ENCODE measurements at regions not wholly inside any gene's neighbourhood (a gene's known extent, or its start where the extent isn't known, plus 50 kb on each side); places are given as distances from the start of the nearest gene placed in this dataset.

DNA sequence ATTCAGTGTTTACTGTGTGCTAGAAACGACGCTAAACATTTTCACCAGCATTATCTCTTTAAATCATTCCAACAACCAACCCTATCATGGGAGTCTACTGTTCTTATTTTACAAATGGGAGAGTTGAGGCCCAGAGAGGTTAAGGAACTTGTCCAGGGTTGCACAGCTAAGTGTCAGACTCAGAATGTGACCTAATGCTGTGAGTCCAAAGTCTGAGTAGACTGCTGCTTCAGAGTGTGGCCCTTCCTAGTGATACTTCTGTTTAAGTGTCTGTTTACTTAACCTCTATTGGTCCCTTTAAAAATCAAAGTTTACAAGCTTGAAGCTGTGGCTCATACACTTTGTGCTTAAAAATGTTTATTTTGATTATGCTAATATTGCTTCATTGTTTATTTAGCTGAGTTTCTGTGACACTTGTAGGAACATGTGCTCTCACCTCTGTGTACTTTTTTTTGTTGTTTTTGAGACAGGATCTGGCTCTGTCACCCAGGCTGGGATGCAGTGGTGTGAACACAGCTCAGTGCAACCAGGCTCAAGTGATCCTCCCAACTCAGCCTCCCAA, 84.4 kb upstream of the SYPL1 start:
- no peak for DNase-seq

DNA sequence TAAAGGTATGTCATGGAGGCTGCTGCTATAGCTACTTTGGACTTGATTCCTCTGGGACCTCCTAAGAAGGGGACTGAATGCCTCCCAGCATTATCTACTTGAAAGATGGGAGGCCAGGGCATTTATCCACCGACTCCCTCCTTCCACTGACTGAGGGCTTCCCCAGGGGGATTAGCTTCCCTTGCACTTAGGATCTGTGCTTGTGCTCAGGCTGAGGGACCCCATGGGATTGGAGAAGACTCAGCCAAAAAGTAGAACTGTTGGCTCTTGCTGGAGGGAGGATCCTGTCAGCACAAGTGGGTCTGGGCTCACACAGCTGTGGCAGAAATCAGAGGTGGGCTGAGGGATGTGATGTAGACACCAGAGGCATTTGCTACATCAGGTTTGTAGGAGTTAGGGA, 81.5 kb upstream of the SYPL1 start:
- DNase-seq, result no peak

DNA sequence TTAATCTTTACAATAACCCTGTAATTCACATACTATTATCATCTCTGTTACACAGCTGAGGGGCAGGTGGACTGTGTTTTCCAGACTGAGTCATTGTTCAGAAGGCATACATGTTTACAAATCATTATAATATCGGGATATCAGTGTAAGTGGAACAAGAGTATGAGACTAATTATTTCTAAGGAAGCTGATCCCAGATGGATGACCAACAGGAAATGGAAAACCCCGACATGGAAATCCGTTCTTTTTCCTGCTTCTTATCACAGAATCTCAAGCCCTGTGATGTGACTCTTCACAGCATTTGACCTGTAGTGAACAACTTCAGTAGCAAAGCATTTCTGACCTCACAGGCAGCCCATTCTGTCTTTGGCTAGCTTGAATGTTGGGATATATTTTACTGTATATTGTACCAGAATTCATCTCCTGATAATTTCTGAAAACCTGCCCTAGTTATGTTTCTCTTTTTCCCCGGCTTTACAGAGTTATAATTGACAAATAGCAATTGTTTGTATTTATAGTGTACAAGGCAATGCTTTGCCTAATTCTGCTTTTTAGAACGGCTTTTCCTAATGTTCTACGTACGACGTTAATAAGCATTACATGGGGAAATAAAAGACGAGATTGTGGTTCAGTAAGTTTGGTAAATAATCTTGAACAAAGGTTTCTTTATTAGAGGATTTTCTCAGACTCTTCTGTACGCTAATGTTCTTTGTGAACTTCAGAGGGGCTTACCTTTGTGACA, 78.6 kb upstream of the SYPL1 start:
- no peak for DNase-seq

DNA sequence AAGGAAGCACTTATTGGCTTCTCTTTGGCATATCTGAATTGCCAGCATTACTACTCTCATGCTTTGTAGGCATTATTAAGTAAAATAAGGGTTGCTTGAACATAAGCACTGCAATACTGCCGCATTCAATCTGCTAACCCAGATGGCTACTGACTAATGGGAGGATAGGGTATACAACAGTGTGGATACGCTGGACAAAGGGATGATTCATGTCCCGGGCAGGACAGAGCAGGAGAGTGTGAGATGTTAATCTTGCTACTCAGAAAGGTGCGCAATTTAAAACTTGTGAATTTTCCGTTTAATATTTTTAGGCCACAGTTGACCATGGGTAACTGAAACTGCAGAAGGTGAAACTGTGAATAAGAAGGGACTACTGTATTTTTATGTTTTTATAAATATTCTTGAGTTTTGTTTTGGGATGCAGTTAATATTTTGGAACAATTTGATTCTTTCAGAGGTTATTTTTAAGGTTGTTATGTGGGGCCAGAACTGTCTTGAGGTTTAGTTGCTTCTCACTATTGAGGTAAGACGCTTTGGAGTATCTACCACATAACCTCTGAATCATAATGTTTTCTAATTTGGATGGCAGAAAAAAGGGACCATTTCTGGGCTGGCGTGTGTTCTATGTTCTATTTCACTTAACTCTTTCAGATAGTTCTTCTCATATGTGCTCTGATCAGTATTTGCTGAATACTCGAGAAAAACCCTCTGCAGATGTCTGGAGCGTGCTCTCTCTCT, 75.7 kb upstream of the SYPL1 start:
- DNase-seq, result no peak

DNA sequence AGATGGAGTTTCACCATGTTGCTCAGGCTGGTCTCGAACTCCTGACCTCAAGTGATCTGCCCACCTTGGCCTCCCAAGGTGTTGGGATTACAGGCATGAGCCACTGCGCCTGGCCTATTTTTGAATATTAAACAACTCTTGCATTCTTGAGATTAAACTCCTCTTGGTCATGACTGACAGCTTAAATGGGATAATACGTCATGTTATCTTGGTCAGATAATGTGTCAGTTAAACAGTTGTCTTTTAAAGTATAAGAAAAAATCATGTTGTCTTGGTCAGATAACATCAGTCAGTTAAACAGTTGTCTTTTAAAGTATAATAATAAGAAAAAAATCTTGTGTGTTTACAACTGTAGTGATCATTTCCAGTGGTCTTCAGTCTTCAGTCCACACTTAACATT, 73.6 kb upstream of the SYPL1 start:
- DNase-seq, result no peak

DNA sequence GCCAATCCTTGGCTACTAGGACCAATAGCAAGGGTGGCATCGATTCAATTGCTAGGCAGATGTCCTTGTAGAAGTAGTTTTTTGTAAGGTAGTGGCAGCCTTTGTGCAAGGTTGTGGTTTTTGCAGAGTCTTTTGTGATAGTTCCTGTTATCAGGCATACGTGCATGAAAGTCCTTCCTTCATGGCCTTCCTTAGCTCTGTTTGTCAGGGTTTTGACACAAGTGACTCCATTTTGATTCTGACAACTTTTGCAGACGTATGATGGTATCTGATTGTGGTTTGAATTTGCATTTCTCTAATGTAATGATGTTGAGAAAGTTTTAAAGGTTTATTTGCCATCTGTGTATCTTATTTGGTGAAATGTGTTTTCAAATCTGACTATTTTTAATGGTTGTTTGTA, 71.8 kb upstream of the SYPL1 start:
- no peak for DNase-seq

DNA sequence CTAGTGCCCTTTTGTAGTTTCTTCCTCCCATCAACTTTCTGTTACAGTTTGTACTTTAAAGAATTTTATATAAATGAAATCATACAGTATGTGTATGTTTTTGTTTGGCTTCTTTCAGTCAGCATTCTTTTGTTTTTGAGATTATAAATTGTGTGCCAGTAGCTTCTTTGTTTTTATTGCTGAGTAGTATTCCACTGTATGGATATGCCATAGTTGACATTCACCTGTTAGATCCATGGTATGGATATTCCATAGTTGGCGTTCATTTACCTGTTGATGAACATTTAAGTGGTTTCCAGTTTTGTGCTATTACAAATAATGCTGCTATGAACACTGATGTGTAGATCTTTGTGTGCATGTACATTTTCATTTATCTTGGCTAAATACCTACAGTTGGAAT, 70.8 kb upstream of the SYPL1 start:
- no peak for DNase-seq

DNA sequence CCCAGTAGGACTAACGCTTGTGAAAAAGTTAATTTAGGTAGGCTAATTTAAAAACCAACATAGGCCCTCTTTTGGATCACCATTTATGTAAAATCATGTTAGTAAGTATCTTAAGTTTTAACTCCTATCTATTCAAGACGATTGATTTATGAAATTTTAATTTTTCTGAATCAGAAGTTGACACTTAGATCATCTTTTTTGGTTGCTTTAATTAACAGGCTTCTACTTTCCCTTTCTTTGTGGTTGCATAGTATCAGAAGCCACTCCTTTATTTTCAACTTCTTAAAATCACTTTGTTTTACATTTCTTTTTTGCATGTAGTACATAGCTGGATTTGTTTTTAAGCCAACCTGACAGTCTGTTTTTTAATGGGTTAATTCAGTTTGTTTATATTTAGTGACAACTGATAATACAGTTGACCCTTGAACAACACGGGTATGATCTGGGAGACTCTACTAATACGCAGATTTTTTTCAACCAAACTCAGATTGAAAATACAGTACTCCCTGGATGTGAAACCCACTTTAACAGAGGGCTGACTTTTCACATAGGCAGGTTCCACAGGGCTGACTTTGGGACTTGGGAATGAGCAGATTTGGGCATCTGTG, 69.7 kb upstream of the SYPL1 start:
- no peak for DNase-seq

DNA sequence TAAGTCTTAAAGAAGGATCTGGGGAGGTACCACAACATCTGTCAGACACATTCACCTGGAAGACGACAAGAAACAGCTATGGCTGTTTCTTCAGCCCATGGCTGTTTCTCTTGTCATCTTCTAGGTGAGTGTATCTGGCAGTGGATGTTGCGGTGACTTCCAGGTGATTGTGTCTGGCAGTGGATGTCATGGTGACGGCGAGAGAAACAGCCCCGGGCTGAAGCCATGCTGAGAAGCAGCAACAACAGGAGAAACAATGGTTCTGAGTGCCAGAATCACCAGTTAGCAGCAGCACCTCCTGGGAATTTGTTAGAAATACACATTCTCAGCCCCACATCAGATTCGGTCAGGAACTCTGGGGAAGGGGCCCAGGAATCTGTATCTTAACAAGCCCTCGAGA, 68.6 kb upstream of the SYPL1 start:
- DNase-seq, result no peak

DNA sequence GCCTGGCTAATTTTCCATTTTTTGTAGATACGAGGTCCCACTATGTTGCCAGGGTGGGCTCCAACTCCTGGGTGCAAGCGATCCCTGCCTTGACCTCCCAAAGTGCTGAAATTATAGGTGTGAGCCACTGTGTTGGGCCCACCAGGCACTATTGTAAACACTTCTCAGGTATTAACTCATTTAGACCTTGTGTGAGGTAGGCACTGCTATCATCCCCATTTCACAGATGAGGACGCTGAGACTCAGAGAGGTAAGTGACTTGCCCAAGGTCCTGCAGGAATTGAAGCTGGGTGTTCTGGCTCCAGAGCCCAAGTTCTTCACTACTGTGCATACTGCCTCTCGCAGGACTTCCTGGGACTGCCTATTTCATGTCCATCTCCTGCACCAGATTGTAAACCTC, 67.1 kb upstream of the SYPL1 start:
- DNase-seq, result no peak

DNA sequence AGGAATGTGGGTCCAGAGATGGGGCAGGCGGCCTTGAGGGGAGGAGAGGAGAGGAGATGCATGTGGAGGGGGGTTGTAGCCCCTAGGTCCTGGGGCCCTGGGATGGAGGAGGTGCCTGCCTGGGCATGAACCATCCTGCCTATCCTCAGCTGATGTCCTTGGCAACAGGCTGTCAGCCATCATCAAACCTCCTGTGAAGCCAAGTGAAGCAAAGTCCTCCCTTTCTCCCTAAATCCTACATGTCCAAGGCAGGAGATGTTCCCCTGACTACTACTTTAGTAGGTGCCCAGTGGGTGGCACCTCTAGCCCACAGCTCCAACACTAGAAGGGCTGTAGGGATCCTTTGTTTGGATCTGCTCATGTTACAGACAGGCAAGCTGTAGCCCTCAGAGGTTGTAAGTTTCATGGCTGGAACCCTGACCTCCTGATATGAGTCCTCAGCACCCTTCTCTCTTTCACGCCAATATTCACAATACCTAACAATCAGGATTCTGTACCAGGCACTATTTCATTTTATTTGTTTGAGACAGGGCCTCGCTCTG, 66.6 kb upstream of the SYPL1 start:
- no peak for DNase-seq

DNA sequence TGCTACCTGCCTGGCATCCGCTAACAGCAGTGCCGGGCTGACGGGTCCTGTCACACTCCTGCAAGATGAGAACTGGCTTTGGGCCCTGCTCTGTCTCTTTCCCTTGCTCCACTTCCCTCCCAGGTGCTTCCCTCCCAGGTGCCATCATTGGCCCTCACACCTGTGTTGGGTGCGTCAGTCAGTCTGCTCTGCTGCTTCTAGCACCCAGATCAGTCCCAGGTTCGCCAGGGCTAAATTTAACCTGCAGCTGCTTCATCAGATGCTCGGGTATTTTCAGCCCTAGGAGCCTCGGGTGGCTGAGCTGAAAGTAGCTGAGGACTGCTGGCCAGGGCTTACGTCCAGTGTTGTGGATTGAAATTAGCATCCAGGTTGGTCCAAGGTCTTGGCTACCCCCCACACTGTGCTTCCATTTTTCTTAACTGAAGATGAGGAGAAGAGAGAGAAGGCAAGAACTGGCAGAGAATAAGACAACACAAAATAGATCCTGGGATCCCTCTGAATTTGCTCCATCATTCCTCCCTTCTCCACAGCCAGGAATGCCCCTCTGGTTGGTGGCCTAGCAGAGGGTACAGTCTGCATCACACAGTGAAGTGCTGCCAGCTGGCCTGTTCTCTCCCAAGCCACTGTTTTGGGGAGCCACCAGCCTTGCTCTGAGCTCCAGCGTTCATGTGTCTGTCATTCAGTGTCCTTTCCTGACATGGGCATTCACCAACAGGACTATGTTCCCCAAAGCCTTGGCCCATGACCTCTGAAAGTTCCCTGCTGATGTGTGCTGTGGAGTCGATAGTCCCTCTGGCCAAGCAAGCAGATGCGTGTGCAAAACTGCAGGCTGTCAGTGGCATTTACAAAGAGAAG, 65.9 kb upstream of the SYPL1 start:
- DNase-seq, result no peak

DNA sequence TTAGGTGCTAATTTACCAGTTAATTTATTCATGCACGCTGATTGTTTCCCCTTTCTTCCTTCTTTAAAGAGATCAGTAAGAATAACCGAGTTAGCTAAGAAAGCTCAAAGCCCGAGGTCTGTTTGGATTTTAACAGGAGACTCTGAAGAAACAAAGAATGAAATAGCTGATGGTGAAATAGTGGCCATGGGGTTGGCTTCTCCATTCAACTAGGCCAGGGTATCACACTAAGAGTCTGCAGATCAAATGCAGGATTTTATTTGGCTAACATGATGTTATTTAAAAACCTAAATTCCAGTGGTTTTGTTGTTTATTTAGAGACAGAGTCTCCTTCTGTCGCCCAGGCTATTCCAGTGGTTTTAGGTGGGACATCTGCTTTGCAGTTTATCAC, 65.2 kb upstream of the SYPL1 start:
- no peak for DNase-seq

DNA sequence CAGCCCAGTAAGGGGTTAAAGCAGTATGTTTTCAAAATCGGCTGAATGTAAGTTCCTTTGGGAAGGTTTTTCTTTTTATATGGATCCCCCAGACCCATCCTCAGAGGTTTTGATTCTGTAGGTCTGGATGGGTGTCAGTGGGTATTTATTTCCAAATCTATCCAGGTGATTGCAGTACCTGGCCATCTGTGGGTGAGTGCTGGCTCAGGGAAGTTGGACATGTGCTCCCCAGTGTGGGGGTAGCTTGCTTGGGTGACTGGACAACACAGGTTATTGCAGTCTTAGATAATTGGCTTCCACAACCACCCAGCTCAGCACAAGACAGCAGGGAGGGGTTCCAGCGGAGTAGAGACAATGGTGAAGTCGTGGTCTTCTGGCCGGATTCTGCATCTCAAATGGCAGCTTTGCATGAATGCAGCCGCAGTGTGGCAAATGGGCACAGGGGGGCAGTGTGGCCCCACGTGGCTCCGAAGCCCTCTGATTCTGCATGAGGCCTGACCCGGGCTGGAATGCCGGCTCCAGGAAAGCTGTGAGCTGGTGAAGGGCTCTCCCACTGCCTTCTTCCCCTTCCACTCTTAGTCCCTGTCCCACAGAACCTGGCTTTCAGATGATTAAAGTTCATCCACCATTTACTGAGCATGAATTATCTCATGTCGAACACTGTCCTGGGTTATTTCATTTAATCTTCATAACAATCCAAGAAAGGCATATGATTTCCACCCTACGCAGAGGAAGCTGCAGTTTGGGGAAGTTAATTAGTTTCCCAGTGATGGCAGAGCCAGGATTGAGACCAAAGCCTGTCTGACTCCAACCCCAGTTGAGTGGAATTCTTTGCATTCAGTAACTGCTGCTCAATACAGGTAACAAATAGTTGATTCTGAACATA, 64.5 kb upstream of the SYPL1 start:
- no peak for DNase-seq

DNA sequence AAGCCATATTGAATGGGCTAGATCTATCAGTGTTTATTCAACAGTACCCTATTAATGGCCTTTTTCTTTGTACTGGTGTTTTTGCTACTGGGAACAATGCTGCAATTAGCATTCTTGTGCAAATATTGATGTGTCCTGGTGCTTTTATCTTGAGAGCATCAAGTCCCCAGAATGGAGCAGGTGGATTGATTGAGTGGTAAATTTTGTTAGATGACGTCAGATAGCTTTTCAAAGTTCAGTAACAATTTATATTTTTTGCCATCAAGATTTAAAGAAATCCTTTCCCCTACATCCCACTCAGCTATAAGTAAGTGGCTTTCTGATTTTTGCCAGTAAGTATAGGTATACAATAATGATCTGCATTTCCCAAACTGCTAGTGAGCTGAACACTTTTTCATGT, 63.4 kb upstream of the SYPL1 start:
- no peak for DNase-seq

DNA sequence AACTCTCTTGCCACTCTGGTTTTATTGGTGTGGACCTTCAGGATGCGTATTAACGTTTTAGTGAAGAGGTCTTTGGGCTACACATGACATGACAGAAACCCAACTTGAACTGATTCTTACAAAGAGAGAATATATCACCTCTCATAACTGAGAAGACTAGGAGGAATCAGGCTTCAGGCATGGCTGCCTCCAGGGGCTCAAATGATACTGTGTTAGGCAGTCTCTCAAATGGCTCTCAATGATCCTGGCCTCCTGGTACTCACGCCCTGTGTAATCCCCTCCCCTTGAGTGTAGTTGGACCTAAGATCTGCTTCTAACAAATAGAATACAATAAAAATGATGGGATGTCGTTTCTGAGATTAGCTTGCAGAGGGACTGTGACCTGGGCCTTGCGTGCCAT, 58.5 kb upstream of the SYPL1 start:
- DNase-seq, result no peak

DNA sequence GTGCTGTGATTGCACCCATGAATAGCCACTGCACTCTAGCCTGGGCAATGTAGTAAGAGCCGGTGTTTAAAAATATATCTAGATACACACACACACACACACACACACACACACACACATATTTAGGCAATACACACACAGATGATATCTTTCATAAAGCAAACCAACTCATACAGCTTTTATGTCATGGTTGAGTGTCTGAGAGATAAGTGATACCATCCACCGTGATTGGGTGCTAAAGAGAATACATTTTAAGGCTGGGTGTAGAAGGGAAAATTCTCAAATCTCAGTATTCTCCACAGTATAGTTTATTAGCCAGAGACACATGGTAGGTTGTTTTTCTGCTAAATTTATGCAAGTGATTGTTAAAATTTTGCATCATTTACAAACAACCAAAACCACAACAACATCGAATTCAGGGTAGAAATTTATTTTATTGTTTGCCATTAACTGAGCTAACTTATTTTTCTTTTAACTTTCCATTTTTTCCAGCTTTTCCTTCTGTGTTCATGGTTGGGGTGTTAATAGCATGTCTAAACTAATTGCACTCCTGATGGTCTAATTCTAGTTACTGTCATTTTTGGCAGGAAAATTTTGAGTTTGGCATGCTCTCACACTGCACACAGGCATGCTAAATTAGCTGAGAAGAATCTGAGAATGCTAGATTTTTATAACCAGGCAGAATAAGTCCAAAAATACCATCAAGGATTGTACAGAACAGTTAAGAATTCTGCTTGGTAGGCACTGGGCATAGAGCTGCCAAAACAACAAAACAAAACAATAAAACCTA, 57.9 kb upstream of the SYPL1 start:
- no peak for DNase-seq

DNA sequence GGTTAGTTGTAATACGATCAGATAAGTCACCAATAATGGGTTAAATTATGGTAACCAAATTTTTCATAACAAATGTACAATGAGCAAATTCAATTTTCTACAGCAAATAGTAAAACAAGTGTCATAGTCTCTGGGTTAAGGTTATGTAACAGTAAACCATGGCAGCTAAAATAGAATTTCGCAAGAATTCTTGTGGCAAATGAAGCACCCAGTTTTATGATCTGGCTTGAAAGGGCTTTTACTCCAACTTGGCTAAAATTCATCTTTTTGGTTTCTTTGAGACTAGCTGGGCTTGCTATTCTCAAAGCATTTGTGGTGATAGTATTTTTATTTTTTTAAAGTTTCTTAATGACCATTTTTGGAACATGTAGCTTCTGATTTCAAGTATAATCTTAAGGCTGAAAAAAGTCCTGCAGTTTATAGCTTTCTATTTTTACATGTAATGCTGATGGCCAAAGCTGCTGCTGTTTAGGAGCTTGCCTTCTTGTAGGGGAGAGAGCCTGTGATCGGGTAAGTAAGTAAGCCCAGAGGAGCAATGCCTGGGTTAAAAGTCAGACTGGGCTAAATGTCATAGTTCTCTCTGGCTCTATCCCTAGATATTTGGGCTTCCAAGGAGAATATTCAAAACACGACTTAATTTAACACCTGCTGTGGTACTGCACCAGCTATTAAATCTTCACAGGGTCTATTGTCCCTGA, 55.5 kb upstream of the SYPL1 start:
- DNase-seq, result peak; percentile 9

DNA sequence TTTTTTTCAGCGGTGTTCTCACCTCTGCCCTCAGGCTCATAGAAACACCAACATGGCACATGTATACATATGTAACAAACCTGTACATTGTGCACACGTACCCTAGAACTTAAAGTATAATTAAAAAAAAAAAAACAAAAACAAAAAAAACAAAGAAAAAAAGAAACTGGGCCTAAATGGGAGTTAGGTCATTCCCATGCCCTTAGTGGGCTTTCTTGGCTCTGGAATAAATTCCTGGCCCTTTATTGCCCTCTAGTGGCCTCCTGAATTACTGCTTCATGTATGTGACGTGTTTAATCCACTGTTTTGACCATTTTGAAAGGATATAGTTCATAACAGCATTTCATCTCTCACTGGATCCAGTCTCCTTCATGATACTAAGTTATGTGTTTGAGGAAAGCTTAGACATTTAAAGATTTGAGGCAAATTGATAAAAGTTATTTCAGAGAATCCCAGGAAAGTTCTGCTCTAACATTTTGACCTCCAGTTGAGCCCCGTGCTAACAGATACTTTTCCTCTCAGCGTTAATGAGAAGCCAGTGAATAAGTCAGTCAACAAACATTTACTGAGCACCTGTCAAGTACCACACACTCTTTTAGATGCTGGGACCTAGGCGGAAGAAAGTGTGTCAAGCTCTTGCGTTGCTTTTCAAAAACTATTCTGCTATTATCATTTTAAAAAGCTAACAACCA, 54.7 kb upstream of the SYPL1 start:
- DNase-seq, result no peak

DNA sequence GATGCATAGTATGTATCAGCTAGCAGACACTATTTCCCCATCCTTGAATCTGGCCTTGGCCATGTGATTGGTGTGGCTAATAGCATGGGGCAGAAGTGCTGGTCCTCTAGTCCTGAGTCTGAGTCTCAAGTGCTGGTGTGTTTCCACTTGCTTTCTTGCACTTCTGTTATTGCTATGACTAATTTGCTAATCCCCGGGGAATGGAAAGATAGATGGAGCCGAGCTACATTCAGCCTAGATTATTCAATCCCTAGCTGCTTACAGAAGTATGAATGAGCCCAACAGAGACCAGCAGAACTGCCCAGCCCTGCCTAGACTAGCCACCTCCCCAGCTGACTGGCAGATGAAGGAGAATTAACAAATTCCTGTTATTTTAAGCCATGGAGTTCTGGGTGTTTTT, 53.2 kb upstream of the SYPL1 start:
- DNase-seq, result no peak
